MG63 (cell line): ENCODE measurements at regions not wholly inside any gene's neighbourhood (a gene's known extent, or its start where the extent isn't known, plus 50 kb on each side); places are given as distances from the start of the nearest gene placed in this dataset.
A peak's percentile ranks its signal among the peaks of the same experiment; 100 is the strongest.
"Not testable (repeated sequence)": the region's sequence is repeated elsewhere in the genome, so short reads cannot be mapped to it uniquely, and the experiment has no call there.

Experiments used
- DNase-seq: peaks from one replicate; pipeline ENCODE4 v3.0.0-alpha.2; 2020
- H3K27me3 ChIP-seq: fragments of 250-450 bp; sonication (Bioruptor Pico); 2 replicates; pipeline ENCODE4 v1.5.1; 2020; ENCODE audit warnings: mild to moderate bottlenecking, moderate library complexity
- H3K36me3 ChIP-seq: fragments of 250-450 bp; sonication (Bioruptor Pico); 2 replicates; pipeline ENCODE4 v1.5.1; 2020; ENCODE audit warnings: mild to moderate bottlenecking, moderate library complexity
- H3K4me3 ChIP-seq: fragments of 250-450 bp; sonication (Bioruptor Pico); 2 replicates; pipeline ENCODE4 v1.5.1; 2020; ENCODE audit warnings: mild to moderate bottlenecking, moderate library complexity
- H3K9me3 ChIP-seq: fragments of 250-450 bp; sonication (Bioruptor Pico); 2 replicates; pipeline ENCODE4 v1.5.1; 2020; ENCODE audit warnings: mild to moderate bottlenecking, moderate library complexity

DNA sequence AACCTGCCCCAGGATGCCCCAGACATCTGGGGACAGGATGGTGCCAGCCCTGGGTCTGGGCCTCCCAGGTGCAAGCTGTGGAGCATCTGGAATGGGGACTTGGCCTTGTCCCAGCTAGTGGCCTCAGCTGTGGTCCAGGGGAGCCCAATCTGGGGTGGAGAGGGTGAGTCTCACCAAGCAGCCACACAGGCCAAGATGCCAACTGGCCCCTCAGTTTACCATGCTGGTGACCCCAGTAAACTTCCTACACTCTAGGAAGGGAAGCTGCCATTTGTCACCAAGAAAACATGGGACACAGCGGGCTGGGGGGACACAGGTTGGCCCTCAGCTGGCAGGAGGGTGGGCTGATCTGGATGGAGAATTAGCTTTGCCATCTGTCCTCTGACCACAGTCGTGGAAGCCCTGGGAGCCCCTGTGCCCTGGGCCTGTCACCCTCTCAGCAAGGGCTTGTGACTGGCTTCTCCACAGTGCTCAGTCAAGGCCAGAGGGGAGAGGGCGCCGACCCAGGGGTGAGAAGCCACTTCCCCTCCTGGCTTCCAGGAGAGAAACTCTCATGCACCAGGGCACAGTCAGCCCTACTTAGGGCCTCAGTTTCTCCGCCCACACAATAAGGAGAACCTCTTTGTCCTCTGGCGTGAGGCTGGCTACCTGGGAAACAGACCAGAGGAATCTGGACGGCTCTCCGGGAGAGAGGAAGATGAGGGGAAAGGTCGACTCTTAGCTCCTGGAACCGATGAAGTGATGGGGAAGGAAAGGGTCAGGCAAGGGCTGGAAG lies 126.4 kb upstream of the SMURF2 start:
- H3K27me3 ChIP-seq, result no peaks in the 10 kb centered on the region
- no peak for DNase-seq
- H3K4me3 ChIP-seq, result no peak overlapping the region
- no peaks in the 10 kb centered on the region for H3K9me3 ChIP-seq
- peaks cover 3% of the 10 kb centered on the region; the same call in 1 of the 2 replicates for H3K36me3 ChIP-seq

DNA sequence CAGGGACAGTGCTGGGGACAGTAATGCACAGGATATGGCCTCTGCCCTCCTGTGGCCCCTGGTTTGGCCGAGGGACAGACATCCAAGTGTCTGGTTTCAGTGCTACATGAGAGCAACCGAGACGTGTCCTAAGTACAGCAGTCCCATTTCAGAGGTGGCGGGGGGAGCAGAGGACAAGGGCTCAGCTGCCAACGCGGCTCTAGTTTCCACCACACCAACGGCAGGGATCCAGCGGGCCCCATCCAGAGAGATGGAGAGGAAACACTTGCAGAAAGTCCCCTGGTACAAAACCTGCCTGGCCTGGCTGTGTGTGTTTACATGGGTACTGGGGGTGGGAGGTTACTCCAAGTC lies 125.8 kb upstream of the SMURF2 start:
- H3K9me3 ChIP-seq, result no peaks in the 10 kb centered on the region
- DNase-seq, result no peak
- H3K36me3 ChIP-seq, result peaks cover 3% of the 10 kb centered on the region; the same call in 1 of the 2 replicates
- H3K27me3 ChIP-seq, result no peaks in the 10 kb centered on the region
- H3K4me3 ChIP-seq, result no peak overlapping the region

- DNase-seq, result no peak
- Histone ChIP-seq H3K27me3 (no peaks in the 10 kb centered on the region), H3K36me3 (peaks cover 3% of the 10 kb centered on the region; the same call in 1 of the 2 replicates), H3K4me3 (no peak overlapping the region), H3K9me3 (no peaks in the 10 kb centered on the region)
Observed at GRCh38 chr17:64787255-64787920, 125.3 kb upstream of the SMURF2 start.

- no peaks in the 10 kb centered on the region for H3K27me3 ChIP-seq
- no peaks in the 10 kb centered on the region for H3K9me3 ChIP-seq
- peaks cover 3% of the 10 kb centered on the region; the same call in 1 of the 2 replicates for H3K36me3 ChIP-seq
- H3K4me3 ChIP-seq, result no peak overlapping the region
- DNase-seq, result peak; percentile 89
Observed at GRCh38 chr17:64786337-64786736, 124.2 kb upstream of the SMURF2 start.

DNA sequence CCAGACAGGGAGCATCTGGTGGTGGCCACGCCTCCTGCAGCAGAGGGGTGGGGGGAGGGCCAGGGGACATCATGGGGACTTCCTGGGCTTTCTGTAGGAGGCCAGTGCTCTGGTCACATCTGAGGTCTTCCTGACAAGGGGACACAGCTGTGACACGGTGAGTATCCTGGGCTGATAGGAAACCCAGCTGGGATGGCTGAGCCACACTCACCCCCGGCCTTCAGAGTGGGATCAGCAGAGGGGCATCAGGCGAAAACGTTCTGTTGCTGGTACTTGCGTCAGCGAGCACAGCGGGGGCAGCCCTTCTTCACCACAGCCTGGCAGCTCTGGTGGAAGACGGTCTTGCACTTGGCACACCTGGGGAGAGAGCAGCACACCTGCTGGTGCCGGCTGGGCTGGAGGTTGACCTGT lies 122.9 kb upstream of the SMURF2 start:
- Histone ChIP-seq H3K9me3 (no peaks in the 10 kb centered on the region), H3K36me3 (peaks cover 3% of the 10 kb centered on the region; the same call in 1 of the 2 replicates), H3K4me3 (no peak overlapping the region), H3K27me3 (no peaks in the 10 kb centered on the region)
- no peak for DNase-seq

GRCh38 chr17:64784353-64785010 lies 122.4 kb upstream of the SMURF2 start:
- H3K4me3 ChIP-seq, result no peak overlapping the region
- peaks cover 3% of the 10 kb centered on the region; the same call in 1 of the 2 replicates for H3K36me3 ChIP-seq
- no peaks in the 10 kb centered on the region for H3K9me3 ChIP-seq
- DNase-seq, result no peak
- H3K27me3 ChIP-seq, result no peaks in the 10 kb centered on the region

DNA sequence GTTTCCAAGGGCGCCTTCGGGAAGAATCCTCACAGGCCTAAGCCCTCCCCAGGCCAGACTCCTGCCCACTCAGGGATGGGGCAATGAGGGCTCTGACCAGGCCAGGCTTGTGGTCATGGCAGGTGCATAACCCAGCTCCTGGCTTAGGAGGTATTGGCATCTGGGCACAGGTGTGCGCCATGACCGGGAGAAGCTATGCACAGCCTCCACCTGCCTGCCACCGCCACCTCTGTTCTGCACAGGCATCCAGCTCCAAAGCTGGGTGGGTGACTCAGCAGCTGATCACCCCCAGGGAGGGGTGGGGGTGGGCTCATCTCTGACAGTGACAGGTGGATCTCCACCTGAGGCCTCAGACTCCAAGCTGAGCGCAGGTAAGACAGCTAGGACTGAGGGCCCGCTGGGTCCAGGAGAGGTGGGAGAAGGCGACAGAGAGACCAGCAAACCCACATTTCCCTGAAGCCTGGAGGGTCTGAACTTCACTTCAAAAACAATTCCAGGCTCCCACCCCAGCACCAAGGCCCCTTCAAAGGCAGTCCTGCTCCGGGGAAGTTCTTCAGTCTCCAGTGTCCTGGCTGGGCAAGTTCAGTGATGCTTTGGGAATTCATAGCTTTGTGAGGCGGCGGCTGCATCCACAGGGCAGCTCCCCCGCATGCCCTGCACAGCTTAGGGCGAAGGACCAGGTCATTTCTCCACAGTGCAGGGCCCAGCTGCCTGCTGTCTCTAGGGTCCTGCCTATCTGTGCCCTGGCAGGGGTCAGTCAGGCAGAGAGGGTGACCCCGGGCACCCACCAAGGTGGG lies 121.6 kb upstream of the SMURF2 start:
- Histone ChIP-seq H3K9me3 (no peaks in the 10 kb centered on the region), H3K27me3 (no peaks in the 10 kb centered on the region), H3K36me3 (peaks cover 3% of the 10 kb centered on the region; the same call in 1 of the 2 replicates), H3K4me3 (no peak overlapping the region)
- DNase-seq, result no peak

DNA sequence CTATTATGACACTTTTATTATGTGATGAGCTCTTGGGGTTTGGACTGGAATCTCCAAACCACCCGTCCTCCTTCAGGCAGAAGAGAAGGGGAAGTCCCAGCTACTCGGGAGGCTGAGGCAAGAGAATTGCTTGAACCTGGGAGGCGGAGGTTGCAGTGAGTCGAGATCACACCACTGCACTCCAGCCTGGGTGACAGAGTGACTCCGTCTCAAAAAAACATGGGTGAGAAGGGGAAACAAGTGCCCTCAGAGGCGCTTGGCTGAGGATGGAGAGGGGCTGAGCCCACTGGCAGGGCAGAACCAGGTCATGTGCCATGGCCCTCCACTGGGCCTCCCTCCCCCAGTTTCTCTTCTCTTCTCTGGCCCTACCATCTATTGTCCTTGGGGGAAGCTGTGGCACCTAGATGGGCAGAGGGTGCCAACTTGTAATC lies 120.9 kb upstream of the SMURF2 start:
- DNase-seq, result no peak
- H3K9me3 ChIP-seq, result no peaks in the 10 kb centered on the region
- H3K36me3 ChIP-seq, result peaks cover 3% of the 10 kb centered on the region; the same call in 1 of the 2 replicates
- no peak overlapping the region for H3K4me3 ChIP-seq
- no peaks in the 10 kb centered on the region for H3K27me3 ChIP-seq

DNA sequence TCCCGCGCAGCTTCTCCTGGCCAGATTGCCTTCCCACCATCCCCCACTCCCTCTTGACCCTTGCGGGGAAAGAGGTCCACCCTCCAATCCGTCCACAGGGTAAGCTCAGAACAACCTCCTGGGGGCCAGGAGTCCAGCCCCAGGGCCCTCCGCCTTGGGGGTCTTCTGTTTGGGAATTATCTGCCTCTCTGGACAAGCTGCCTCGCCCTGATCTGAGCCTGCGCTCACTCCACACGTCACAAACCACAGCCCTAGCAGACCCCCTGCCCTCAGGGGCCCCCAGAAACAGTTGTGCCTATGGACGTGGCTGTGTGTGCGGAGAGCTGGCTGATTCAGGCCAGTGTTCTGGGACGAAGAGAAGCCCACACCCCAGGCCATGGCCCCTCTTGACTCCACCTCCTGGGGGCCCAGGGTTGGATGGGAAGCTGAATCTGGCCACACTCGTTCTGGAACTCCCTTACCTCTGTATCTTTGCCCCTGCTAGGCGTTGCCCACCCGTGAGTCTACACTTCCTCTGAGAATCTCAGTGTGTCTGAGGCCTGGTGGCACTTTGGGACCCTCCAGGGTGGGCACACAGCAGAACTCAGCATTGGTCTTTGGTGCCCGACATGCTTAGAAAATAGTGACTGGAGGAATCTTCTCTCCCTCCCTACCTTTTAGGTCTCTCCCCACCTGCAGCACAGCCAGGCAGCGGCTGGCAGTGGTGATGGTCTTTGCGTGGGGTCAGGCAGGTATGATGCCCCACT lies 119.9 kb upstream of the SMURF2 start:
- DNase-seq, result no peak
- H3K9me3 ChIP-seq, result no peaks in the 10 kb centered on the region

GRCh38 chr17:64781014-64781756 lies 119.1 kb upstream of the SMURF2 start:
- Histone ChIP-seq H3K27me3 (no peaks in the 10 kb centered on the region), H3K4me3 (no peak overlapping the region), H3K36me3 (peaks cover 4% of the 10 kb centered on the region), H3K9me3 (no peaks in the 10 kb centered on the region)
- DNase-seq, result no peak

More for the DNA sequence above, 119.9 kb upstream of the SMURF2 start:
- Histone ChIP-seq H3K4me3 (no peak overlapping the region), H3K27me3 (no peaks in the 10 kb centered on the region), H3K36me3 (peaks cover 4% of the 10 kb centered on the region)

- no peak for DNase-seq
- Histone ChIP-seq H3K36me3 (peaks cover 4% of the 10 kb centered on the region), H3K9me3 (no peaks in the 10 kb centered on the region), H3K4me3 (no peak overlapping the region), H3K27me3 (no peaks in the 10 kb centered on the region)
Observed at GRCh38 chr17:64780096-64781013, 118.2 kb upstream of the SMURF2 start.

- Histone ChIP-seq H3K36me3 (peaks cover 4% of the 10 kb centered on the region), H3K4me3 (no peak overlapping the region), H3K9me3 (no peaks in the 10 kb centered on the region), H3K27me3 (no peaks in the 10 kb centered on the region)
- no peak for DNase-seq
Observed at GRCh38 chr17:64779376-64780095, 117.4 kb upstream of the SMURF2 start.

DNA sequence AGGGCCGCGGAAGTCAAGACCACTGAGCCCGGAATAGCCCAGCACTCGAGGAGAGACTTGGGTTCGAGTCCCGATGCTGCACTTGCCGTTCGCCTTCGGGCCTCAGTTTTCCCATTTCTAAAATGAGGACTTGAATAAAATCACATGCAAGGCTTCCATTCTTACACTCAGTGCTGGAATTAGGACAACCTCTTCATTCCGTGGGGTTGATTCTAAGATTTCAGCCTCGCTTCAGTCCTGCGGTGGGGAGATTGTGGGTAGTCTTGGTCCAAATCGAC lies 116.9 kb upstream of the SMURF2 start:
- not testable (repeated sequence) for H3K27me3 ChIP-seq, DNase-seq, H3K36me3 ChIP-seq, H3K9me3 ChIP-seq, H3K4me3 ChIP-seq
